HEK293 (cell line): ENCODE measurements at regions not wholly inside any gene's neighbourhood (a gene's known extent, or its start where the extent isn't known, plus 50 kb on each side); places are given as distances from the start of the nearest gene placed in this dataset.

ENCODE experiments used
- CTCF ChIP-seq: fragments of 450-650 bp; formaldehyde crosslinking; IDR thresholded peaks from 2 replicates; pipeline ENCODE4 v1.5.1; 2016; ENCODE audit warnings: missing biosample characterization, missing genetic modification characterization
- ZNF514 ChIP-seq: fragments of 450-650 bp; formaldehyde crosslinking; IDR thresholded peaks from 2 replicates; pipeline ENCODE4 v1.5.1; 2016; ENCODE audit warnings: missing biosample characterization, missing genetic modification characterization

- TF ChIP-seq CTCF (no peak), ZNF514 (tag by site-specific recombination) (no peak)
Measured at GRCh38 chr4:122671919-122672490, 51.1 kb upstream of the IL21 start.
